GM19351 (cell line): ENCODE measurements at regions not wholly inside any gene's neighbourhood (a gene's known extent, or its start where the extent isn't known, plus 50 kb on each side); places are given as distances from the start of the nearest gene placed in this dataset.

Source experiments
- ATAC-seq: cut with Tn5 transposase; IDR thresholded peaks from one replicate; pipeline ENCODE4 v1.9.1; 2021; ENCODE audit warnings: mild to moderate bottlenecking, moderate library complexity; ENCODE audit not compliant: unreplicated experiment

- ATAC-seq, result no peak
Measured at GRCh38 chr6:40946738-40947301, 92.2 kb downstream of the UNC5CL start.

DNA sequence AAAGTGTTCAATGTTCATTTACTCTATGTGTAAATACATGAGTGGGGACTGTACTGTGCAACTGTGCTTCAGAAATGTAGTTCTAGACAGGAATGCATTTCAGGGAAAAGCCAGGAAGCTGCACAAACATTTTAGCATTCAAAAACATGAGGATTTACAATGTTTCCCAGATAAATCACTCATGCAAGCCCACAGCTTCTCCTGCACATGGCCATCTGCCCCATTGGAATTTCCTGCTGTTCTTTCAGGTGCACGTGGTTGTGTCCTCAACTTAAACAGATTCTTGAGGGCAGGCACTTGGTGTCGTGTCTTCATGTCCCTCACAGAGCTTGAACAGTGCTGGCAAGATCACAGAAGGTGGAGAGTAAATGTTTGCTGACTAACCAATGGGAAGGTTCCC, 101.5 kb downstream of the UNC5CL start:
- ATAC-seq, result no peak

DNA sequence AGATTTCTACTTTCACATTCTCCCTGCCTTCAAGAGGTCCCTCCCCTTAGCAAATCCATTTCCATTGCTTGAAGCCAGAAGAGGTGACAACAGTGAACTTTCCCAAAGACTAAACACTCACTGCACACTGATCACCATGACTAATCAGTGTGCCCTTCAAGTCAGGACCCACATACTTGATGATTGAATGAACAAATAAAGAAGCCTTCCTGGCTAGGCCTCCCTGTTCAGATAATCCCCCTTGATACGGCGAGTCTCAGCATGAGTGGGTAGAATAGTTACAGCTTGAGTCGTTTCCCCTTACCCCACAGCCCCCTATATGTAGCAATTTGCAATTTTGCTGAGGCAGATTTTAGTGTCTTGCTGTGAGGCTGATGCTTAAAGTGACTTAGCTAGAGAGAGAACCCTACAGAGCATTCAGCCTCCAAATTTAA, 102.2 kb downstream of the UNC5CL start:
- no peak for ATAC-seq

- no peak for ATAC-seq
Measured at GRCh38 chr6:40933864-40934263, 105.2 kb downstream of the UNC5CL start.

GRCh38 chr6:40932953-40933352, 106.1 kb downstream of the UNC5CL start:
- ATAC-seq, result no peak

GRCh38 chr6:40932366-40932765, 106.7 kb downstream of the UNC5CL start:
- no peak for ATAC-seq

DNA sequence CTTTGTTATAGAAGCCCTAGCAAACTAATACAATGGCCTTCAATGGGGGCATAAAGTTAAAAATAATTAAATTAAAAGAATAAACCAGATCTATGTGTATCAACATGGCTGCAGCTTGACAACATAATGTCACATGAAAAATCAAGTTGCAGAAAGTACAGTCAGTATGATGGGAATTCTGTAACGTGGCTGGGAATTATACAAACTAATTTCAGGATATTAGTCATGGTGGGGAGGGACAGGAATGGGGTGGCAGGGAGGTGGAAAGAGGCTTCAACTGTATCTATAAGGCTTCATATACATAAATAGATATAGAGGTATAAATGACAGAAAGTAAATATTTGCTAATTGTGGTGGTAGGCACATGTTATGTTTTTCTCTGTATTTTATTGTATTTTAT, 107.1 kb downstream of the UNC5CL start:
- ATAC-seq, result no peak

GRCh38 chr6:40930555-40930954, 108.5 kb downstream of the UNC5CL start:
- ATAC-seq, result no peak

DNA sequence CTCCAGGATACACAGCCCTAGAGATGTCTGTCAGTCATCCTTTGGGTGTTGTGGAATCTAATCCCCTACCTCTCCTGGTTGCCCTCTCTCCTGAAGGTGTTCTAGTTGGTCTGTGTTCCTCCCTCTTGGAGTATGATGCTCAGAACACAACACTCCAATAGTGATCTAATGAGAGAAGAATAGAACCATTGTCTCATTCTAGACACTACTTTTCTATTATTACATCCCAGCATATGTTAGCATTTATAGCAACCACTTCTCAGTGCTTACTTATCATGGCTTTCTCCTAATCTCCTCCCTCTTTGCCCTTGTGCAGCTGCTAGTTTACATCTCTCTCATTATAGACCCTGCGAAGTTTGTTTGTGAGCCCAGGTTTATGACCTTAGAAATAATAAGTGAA, 109.0 kb downstream of the UNC5CL start:
- ATAC-seq, result no peak

- no peak for ATAC-seq
Measured at GRCh38 chr6:40929176-40929575, 109.8 kb downstream of the UNC5CL start.

GRCh38 chr6:40928763-40929162, 110.3 kb downstream of the UNC5CL start:
- ATAC-seq, result no peak

- no peak for ATAC-seq
Measured at GRCh38 chr6:40928307-40928706, 110.7 kb downstream of the UNC5CL start.

- no peak for ATAC-seq
Measured at GRCh38 chr6:40925341-40925740, 113.7 kb downstream of the UNC5CL start.

- no peak for ATAC-seq
Measured at GRCh38 chr6:40924839-40925238, 114.2 kb downstream of the UNC5CL start.

- no peak for ATAC-seq
Measured at GRCh38 chr6:40923880-40924279, 115.1 kb downstream of the UNC5CL start.

GRCh38 chr6:40923326-40923725, 115.7 kb downstream of the UNC5CL start:
- no peak for ATAC-seq

GRCh38 chr6:40922281-40922680, 116.7 kb downstream of the UNC5CL start:
- ATAC-seq, result no peak

GRCh38 chr6:40918040-40918651, 120.9 kb downstream of the UNC5CL start:
- no peak for ATAC-seq

DNA sequence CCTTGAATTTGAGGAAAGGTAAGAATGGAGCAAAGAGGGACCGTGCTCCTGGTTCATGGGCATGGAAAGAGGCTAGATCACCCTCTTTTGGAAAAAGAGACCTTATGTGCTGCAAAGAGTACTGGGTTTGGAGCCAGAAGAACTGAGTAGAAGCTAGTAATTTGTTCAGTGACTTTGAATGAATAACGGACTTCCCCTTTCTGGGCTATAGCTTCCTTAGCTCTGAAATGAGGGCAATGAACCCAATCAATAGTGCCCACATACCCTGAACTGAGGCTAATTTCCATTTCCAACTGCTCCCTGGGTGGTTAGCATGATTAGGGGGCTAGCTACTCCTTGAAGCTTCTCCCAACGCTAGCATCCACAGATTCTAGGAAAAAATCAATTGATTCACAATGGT, 121.4 kb downstream of the UNC5CL start:
- ATAC-seq, result no peak

GRCh38 chr6:40916845-40917244, 122.2 kb downstream of the UNC5CL start:
- ATAC-seq, result no peak

- ATAC-seq, result no peak
Measured at GRCh38 chr6:40915165-40915564, 123.9 kb downstream of the UNC5CL start.

DNA sequence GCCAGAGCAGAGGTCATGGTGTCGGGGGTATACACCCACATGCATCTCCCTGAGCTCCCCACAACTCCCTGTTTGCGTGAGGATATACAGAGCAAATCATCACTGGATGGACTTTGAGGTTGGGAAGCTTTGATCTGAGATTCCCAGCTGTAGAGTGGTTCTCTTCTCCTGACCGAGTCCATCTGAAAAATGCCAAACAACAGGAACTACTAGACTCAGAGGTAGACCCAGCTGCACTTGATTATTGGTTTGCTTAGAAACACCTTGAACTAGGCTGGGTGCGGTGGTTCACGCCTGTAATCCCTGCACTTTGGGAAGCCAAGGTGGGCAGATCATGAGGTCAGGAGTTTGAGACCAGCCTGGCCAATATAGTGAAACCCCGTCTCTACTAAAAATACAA, 125.0 kb downstream of the UNC5CL start:
- no peak for ATAC-seq
